T-helper 1 cell (primary cell): ENCODE measurements at regions not wholly inside any gene's neighbourhood (a gene's known extent, or its start where the extent isn't known, plus 50 kb on each side); places are given as distances from the start of the nearest gene placed in this dataset.

Experiments
- DNase-seq, 5 donors: peaks; one replicate each; pipeline ENCODE4 v3.0.0-alpha.2; 2012 to 2020

DNA sequence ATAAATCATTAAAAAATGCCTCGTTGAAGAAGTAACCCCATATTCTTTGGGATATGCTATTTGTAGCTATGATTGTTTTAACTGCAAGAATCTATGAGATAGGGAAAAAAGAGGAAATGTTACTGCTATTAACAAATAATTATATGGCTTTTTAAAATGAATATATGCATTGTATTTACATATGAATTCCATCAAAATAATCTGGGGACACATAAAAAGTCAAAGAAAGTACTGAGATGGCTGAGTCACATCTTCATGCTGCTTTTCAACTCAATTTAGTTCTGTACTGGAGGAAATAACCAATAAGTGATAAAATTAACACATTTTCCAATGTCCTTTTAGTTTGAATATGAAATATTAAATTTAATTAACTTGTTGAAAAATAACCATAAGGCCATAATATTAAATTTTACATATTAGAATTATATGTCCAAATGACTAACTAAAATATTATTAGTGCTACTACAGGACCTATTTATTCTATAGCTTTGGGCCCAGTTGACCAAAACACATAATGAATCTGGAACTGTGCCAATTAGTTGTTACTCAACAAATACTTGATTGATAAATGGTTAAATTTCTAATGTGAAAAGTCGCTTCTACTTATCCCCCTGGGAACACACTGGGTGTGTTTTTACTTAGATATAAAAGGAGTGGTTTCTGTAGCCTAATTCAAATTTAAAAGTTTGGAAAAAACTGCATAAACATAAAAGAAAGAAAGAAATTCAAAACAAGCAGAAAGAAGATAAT lies 214.6 kb upstream of the PFKP start:
- DNase-seq = no peak

DNA sequence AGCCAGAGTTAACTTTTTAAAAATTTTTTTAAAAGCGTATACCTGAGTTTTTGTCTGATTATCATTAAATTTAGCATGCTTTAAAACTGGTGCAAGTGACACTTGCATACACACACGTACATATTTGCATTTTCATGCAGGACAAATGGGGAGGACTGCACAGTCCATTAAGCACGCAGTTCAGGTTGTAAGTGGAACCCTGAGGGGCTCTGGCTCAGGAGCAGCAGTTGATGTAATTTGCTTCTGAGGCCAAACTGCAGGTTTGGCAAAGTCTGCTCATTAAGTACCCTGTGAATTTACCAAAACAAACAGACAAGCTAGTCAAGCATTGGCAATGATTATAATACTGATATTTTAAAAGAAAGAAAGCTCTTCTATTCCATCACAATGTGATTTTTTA lies 215.8 kb upstream of the PFKP start:
- no peak for DNase-seq

DNA sequence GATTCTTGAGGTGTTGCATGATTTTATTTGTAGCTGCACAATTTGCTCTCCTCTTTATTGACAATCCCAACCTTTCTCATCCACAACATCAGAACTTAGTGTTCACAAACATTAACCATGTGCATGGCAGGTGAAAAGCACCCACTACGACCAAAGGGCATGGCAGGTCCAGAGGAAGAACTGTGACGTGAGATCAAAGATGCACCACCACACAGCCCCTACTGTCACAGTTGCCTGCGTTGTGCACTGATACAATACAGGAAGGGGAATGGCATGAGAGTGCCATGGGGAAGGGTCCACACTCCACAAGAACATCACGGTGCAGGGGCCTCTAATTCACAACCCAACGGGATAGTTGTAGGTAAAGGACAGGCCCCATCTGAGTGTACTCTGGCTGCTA lies 217.1 kb upstream of the PFKP start:
- no peak for DNase-seq

DNA sequence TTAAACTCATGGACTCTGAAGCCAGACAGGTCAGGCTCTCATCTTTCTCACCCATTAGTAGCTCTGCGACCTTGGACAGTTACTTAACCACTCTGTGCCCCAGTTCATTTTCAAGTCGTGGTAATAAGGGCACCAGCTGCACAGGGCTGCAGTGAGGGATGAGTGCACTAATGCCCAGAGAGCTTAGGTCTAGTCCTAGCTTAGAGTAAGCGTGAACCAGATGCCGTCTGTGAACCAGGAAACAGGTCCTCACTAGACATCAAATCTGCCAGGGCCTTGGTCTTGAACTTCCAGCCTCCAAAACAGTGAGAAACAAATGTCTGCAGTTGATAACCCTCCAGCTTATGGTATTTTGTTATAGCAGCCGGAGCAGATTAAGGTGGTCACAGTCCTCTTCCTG lies 222.4 kb upstream of the PFKP start:
- DNase-seq = no peak

DNA sequence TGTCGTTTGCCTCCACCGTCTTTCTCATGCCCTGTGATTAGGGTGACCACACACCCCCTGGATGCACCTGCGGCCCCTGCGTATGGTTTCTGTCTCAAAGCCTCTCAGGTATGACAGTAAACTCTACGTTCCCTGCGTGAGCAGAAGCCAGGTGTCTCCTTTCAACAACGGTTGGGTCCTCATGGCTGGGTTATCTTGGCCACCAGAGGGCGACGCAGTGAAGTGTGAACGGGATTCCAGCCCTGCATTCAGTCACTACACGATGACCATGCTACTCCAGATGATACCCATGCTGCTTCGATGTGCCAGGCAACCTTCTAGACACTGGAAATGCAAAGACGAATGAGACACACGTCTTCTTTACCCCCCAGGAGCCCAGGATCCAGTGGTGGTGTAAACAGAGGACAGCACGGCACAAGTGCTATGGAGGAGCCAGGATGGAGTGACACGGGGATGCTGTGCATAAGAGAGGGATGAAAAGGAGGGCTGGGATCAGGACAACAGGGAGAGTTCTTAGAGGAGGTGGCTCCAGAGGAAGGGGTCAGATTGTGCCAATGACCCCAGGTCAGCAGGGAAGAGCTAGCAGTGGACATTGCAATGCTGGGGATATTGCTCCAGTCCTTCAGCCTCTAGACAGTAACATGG lies 228.1 kb upstream of the PFKP start:
- DNase-seq = peak in 1 of 5 donors; percentile 9

- no peak for DNase-seq
Observed at GRCh38 chr10:2837674-2838073, 229.7 kb upstream of the PFKP start.

GRCh38 chr10:2836921-2837662 lies 230.3 kb upstream of the PFKP start:
- DNase-seq = no peak

DNA sequence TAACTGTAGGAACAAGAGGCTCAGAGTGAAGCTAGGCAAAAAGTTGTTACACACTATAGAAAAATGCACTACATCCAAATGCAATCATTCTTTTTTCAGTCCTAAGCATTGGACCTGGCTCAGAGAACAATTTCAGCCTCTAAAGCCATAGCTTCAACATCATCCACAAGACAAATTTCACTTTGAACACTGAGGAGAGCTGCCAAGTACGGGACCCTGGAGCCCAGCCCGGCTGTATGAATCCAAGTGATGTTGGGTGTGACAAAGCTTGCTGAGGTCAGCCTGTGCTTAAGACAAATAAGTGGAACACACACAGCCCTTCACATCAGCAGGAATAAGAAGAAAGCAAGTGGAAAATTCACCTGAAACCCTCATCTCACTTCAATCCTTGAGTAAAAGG lies 233.1 kb upstream of the PFKP start:
- no peak for DNase-seq

- no peak for DNase-seq
Observed at GRCh38 chr10:2831509-2831908, 235.8 kb upstream of the PFKP start.

DNA sequence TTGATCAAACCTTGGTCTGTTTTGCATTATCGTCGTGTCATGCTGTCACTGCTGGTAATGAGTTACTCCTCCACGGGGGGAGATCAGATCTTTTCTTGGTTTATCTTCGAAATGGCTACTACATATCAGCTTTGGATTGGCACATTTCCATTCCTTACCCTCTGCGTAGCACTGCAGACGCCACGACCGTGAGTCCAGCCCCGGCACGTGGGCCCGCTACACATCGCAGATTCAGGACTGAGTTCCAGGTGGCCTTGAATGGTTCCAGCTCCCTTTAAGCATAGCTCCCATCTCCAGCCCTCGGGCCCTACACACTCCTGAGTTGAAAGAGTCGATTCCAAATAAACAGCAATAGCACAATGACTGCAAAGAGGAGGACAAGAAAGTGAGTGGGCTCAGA lies 238.6 kb upstream of the PFKP start:
- DNase-seq = no peak

GRCh38 chr10:2826675-2827074 lies 240.7 kb upstream of the PFKP start:
- DNase-seq = no peak

GRCh38 chr10:2825841-2826240 lies 241.5 kb upstream of the PFKP start:
- DNase-seq = no peak

GRCh38 chr10:2817940-2818636 lies 249.3 kb upstream of the PFKP start:
- no peak for DNase-seq

GRCh38 chr10:2813693-2814092 lies 253.7 kb upstream of the PFKP start:
- DNase-seq = no peak

GRCh38 chr10:2813286-2813685 lies 254.1 kb upstream of the PFKP start:
- DNase-seq = no peak

DNA sequence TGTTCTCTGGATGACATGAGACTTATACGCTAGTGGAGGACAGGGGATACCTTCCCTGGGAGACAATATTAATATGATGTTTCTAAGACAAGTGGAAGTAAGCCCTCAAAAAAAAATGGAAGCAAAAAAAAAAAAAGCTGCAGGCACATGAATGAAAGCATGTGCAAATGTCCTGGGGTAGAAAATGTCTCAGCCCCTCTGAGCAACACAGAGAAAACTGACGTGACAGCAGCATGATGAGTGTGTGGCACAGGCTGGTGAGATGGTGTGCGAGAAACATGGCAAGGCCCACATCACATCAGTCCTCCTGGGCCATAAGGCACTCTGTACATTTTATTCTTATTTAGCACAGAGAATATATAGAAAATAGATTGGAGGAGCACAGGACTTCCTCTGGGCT lies 254.7 kb upstream of the PFKP start:
- no peak for DNase-seq

- DNase-seq = no peak
Observed at GRCh38 chr10:2800178-2800577, 267.2 kb upstream of the PFKP start.

DNA sequence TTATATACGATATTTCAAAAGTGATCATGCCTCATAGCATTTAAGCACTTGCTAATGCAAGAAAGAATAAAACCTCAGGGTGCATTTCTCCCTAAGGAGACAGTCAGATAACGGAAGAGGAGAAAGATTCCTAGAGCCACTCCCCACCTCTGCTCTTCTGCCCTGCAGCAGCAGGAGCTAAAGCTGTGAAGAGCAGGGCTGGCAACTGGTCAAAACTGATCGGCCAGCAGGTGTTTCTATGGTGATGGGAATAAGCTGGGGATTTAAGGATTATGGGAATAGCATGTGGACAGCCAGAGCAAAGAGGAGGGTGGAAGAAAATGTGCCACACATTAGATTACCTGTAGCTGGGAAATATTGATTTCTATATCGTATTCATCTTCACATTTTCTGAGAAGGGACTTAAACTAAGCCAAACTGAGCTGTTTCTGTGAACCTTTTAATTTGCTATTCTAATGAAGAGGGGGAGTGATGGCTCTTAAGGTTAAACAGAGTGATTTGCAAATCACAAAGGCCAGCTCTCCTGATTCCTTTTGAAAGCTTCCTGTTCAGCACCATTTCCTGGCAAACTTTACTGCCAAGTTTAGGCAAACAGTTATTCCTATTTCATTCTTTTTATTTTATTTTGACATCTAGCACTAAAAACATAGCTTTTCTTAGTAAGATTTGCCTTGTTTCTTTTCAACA lies 268.9 kb upstream of the PFKP start:
- DNase-seq = no peak

GRCh38 chr10:2791774-2792443 lies 275.4 kb upstream of the PFKP start:
- DNase-seq = peak in 1 of 5 donors; percentile 67

- DNase-seq = no peak
Observed at GRCh38 chr10:2790396-2791188, 276.8 kb upstream of the PFKP start.

GRCh38 chr10:2786251-2786650 lies 281.1 kb upstream of the PFKP start:
- no peak for DNase-seq
